Tibial nerve (tissue), 4 donors: ENCODE measurements at regions not wholly inside any gene's neighbourhood (a gene's known extent, or its start where the extent isn't known, plus 50 kb on each side); places are given as distances from the start of the nearest gene placed in this dataset.

Source experiments
- DNase-seq, 2 donors: peaks; one replicate each; pipeline ENCODE4 v3.0.0-alpha.2; 2019; ENCODE audit warnings: low spot score in 2 of 2
- H3K27ac ChIP-seq, 4 donors: fragments of 200-600 bp; sonication (generic) in 3 of 4; one replicate each; pipeline ENCODE4 v1.5.1; 2017 to 2019; ENCODE audit warnings: mild to moderate bottlenecking in 1 of 4
- H3K27me3 ChIP-seq, 2 donors: fragments of 200-600 bp; sonication (generic) in 1 of 2; one replicate each; pipeline versions ENCODE4 v1.5.1 to v1.6.0; 2017 to 2019
- H3K36me3 ChIP-seq, 3 donors: fragments of 200-600 bp; sonication (generic); one replicate each; pipeline ENCODE4 v1.5.1; 2018 to 2019
- H3K4me1 ChIP-seq, 4 donors: fragments of 200-600 bp; sonication (generic) in 3 of 4; one replicate each; pipeline ENCODE4 v1.5.1; 2017 to 2019
- H3K4me3 ChIP-seq, 4 donors: fragments of 200-600 bp; sonication (generic) in 3 of 4; one replicate each; pipeline ENCODE4 v1.5.1; 2017 to 2019; ENCODE audit warnings: mild to moderate bottlenecking in 1 of 4, moderate library complexity in 1 of 4
- H3K9me3 ChIP-seq, 4 donors: fragments of 200-600 bp; sonication (generic) in 3 of 4; one replicate each; pipeline ENCODE4 v1.5.1; 2017 to 2019
- CTCF ChIP-seq, 5 experiments: fragments of 200-600 bp in 3 of 5; fragments of 450-650 bp in 2 of 5; sonication (generic) in 3 of 5; IDR thresholded peaks; one replicate each; pipeline ENCODE4 v1.5.1; 2016 to 2019; ENCODE audit warnings: antibody characterized with exemption in 5 of 5, mild to moderate bottlenecking in 3 of 5, moderate library complexity in 2 of 5
- EP300 ChIP-seq, 2 donors: sonication (generic); formaldehyde crosslinking; IDR thresholded peaks; one replicate each; pipeline ENCODE4 v1.6.1; 2017; ENCODE audit warnings: antibody characterized with exemption in 2 of 2, mild to moderate bottlenecking in 1 of 2
- POLR2A ChIP-seq, 2 donors: fragments of 450-650 bp; IDR thresholded peaks; one replicate each; pipeline ENCODE4 v1.6.1; 2017; ENCODE audit warnings: antibody characterized with exemption in 2 of 2, mild to moderate bottlenecking in 2 of 2, moderate library complexity in 2 of 2
- WGBS, 2 donors: methylation state at CpG; one replicate each; pipeline ENCODE4 v1.1.5; 2018; 5-methylcytosine and 5-hydroxymethylcytosine counted together

GRCh38 chr4:38241541-38241940 lies 281.3 kb downstream of the PTTG2 start:
- WGBS, 2 donors, result 88 to 91% methylated on average over 2 of the region's 2 CpGs
- Histone ChIP-seq H3K27ac (no peak overlapping the region), H3K27me3 (no peaks in the 10 kb centered on the region), H3K4me3 (no peak overlapping the region), H3K4me1 (no peaks in the 10 kb centered on the region), H3K9me3 (no peaks in the 10 kb centered on the region), H3K36me3 (no peaks in the 10 kb centered on the region)
- TF ChIP-seq CTCF (IDR thresholded peaks at IDR 0.05), result no peak
- TF ChIP-seq POLR2A (IDR thresholded peaks at IDR 0.05), result no peak
- no peak for TF ChIP-seq EP300 (IDR thresholded peaks at IDR 0.05)
- DNase-seq, result no peak

- Histone ChIP-seq H3K36me3 (no peaks in the 10 kb centered on the region), H3K4me1 (no peaks in the 10 kb centered on the region), H3K27ac (no peak overlapping the region), H3K27me3 (no peaks in the 10 kb centered on the region), H3K9me3 (no peaks in the 10 kb centered on the region), H3K4me3 (no peak overlapping the region)
- no peak for TF ChIP-seq EP300 (IDR thresholded peaks at IDR 0.05)
- TF ChIP-seq CTCF (IDR thresholded peaks at IDR 0.05), result no peak
- no peak for TF ChIP-seq POLR2A (IDR thresholded peaks at IDR 0.05)
- no peak for DNase-seq
- WGBS, 2 donors, result 95 to 98% methylated on average over 4 of the region's 4 CpGs
Observed at GRCh38 chr4:38242101-38242500, 281.9 kb downstream of the PTTG2 start.

DNA sequence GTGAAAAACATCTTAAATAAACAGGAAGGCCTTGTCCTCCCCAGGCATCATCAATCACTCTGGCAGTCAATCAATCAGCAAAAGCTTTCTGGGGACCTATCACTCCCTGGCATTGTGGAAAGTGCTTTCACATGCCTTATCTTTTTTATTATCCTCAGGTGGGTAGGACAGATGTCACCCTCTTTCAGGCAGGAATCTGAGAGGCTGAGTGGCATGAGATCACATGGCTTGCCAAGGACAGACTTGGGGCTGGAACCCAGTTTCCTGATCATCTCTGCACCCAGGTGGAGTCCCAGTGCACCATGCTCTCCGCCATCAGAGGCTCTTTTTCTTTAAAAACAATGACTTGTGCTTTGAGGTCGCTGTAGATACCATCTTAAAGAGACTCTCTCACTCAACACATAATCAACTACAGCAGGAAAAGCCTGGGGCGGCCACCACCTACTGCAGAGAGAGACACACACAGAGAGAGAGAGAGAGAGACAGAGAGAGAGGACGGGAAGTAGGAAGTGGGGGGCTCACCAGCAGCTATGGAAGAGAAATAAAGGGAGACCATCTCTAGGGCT lies 282.7 kb downstream of the PTTG2 start:
- H3K27ac ChIP-seq, result no peak overlapping the region
- no peaks in the 10 kb centered on the region for H3K36me3 ChIP-seq
- DNase-seq, result no peak
- no peaks in the 10 kb centered on the region for H3K4me1 ChIP-seq
- WGBS, 2 donors, result 65 to 72% methylated on average over 4 of the region's 4 CpGs
- no peaks in the 10 kb centered on the region for H3K27me3 ChIP-seq
- H3K9me3 ChIP-seq, result no peaks in the 10 kb centered on the region
- H3K4me3 ChIP-seq, result no peak overlapping the region
- TF ChIP-seq POLR2A (IDR thresholded peaks at IDR 0.05) (no peak), CTCF (IDR thresholded peaks at IDR 0.05) (no peak), EP300 (IDR thresholded peaks at IDR 0.05) (no peak)

DNA sequence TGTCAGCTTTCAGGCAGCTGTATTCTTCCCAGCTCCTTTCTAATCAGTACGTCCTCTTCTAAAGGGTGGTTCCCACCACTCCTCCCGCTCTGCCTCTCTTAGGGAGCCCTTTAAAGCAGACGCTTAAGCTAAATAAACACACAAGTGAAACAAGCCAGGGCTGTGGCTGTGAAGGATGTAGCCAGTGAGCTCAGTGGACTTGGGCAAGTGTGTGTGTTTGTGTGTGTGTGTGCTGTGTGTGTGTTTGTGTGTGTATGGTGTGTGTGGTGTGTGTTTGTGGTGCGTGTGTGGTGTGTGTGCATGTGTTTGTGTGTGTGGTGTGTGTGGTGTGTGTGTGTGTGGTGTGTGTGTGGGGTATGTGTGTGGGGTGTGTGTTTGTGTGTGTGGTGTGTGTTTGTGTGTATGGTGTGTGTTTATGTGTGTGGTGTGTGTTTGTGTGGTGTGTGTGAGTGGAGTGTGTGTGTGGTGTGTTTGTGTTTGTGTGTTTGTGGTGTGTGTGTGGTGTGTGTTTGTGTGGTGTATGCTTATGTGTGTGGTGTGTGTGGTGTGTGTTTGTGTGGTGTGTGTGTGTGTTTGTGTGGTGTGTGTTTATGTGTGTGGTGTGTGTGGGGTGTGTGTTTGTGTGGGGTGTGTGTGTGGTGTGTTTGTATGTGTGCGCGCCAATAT lies 283.3 kb downstream of the PTTG2 start:
- WGBS, 2 donors, result 70 to 71% methylated on average over 6 of the region's 6 CpGs
- no peaks in the 10 kb centered on the region for H3K27me3 ChIP-seq
- no peak for TF ChIP-seq EP300 (IDR thresholded peaks at IDR 0.05)
- no peak for TF ChIP-seq POLR2A (IDR thresholded peaks at IDR 0.05)
- no peak for TF ChIP-seq CTCF (IDR thresholded peaks at IDR 0.05)
- no peaks in the 10 kb centered on the region for H3K36me3 ChIP-seq
- no peak overlapping the region for H3K27ac ChIP-seq
- H3K9me3 ChIP-seq, result peaks cover 0 to under 1% (median 0%) of the 10 kb centered on the region in 4 donors
- no peaks in the 10 kb centered on the region for H3K4me1 ChIP-seq
- DNase-seq, result no peak
- no peak overlapping the region for H3K4me3 ChIP-seq

DNA sequence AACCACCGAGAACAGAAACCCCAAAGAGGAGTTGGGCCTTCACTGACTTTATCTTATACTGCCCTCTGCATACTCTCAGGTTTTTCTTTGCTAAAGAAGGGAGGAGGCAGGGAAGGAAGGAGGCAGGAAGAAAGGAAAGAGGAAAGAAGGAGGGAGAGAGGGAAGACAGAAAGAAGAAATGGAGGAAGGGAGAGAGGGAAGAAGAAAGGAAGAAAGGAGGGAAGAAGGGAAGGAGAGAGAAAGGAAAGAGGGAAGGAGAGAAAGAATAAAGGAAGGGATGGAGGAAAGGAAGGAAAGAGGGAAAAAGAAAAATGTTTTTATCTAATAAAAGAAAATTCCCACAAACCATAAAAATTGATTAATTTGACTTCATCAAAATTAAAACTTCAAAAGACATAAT lies 294.6 kb downstream of the PTTG2 start:
- WGBS, 2 donors, result 92 to 98% methylated on average over 1 of the region's 1 CpG
- no peak for TF ChIP-seq POLR2A (IDR thresholded peaks at IDR 0.05)
- TF ChIP-seq CTCF (IDR thresholded peaks at IDR 0.05), result no peak
- TF ChIP-seq EP300 (IDR thresholded peaks at IDR 0.05), result no peak
- no peak overlapping the region for H3K27ac ChIP-seq

More for the DNA sequence above, 294.6 kb downstream of the PTTG2 start:
- no peak for DNase-seq
- Histone ChIP-seq H3K4me1 (no peaks in the 10 kb centered on the region), H3K4me3 (no peak overlapping the region), H3K27me3 (no peaks in the 10 kb centered on the region), H3K9me3 (peaks cover 0 to 18% (median 4%) of the 10 kb centered on the region in 4 donors), H3K36me3 (no peaks in the 10 kb centered on the region)
